Tongue (tissue), 1 donor: ENCODE measurements at regions not wholly inside any gene's neighbourhood (a gene's known extent, or its start where the extent isn't known, plus 50 kb on each side); places are given as distances from the start of the nearest gene placed in this dataset.

Source experiments
- DNase-seq: peaks from one replicate; pipeline ENCODE4 v3.0.0-alpha.2; 2015

- DNase-seq: no peak
Observed at GRCh38 chr5:153006681-153007080, 483.8 kb upstream of the GRIA1 start.

GRCh38 chr5:153014194-153014593 is 476.3 kb upstream of the GRIA1 start:
- no peak for DNase-seq

GRCh38 chr5:153018121-153018520 is 472.3 kb upstream of the GRIA1 start:
- DNase-seq: no peak

GRCh38 chr5:153030755-153031725 is 459.4 kb upstream of the GRIA1 start:
- DNase-seq: no peak

- DNase-seq: no peak
Observed at GRCh38 chr5:153039501-153039900, 451.0 kb upstream of the GRIA1 start.

- DNase-seq: no peak
Observed at GRCh38 chr5:153043886-153044285, 446.6 kb upstream of the GRIA1 start.

DNA sequence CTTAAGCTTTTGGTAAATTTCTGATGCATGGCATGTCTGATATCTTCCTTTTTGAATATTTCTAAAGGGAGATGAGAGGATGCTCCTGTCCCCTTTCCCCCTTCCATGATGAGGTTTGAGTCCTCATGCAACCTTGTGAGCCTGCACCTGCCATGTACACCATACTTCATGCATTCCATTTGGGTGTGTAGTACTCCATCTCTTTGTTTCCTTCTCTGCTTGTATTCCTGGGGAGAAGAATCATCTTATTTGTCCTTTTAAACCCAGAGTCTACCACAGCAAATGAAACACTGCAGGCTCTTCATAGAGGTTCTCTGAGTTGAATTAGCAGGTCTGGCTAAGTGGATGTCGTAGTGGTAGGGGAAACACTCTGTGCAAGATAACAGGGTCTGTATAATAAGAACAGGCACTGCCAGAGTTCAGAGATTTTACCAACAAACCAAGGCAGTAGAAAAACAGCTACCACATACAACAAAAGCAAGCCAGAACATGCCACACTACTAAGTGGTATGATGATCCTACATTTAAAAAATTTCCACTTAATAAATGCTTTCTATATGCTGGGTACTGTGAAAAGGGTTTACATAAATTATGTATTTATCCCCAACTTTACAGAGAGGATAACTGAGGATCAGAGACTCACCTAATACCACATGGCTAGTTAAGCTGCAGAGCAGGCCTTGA is 439.8 kb upstream of the GRIA1 start:
- DNase-seq: no peak

- DNase-seq: no peak
Observed at GRCh38 chr5:153066281-153066680, 424.2 kb upstream of the GRIA1 start.

GRCh38 chr5:153067869-153068268 is 422.6 kb upstream of the GRIA1 start:
- DNase-seq: no peak

GRCh38 chr5:153079396-153079795 is 411.1 kb upstream of the GRIA1 start:
- no peak for DNase-seq

- DNase-seq: peak; percentile 1
Observed at GRCh38 chr5:153080940-153081339, 409.5 kb upstream of the GRIA1 start.

GRCh38 chr5:153081385-153081784 is 409.1 kb upstream of the GRIA1 start:
- DNase-seq: no peak

- DNase-seq: no peak
Observed at GRCh38 chr5:153084511-153084910, 406.0 kb upstream of the GRIA1 start.

- DNase-seq: no peak
Observed at GRCh38 chr5:153086486-153086885, 404.0 kb upstream of the GRIA1 start.

DNA sequence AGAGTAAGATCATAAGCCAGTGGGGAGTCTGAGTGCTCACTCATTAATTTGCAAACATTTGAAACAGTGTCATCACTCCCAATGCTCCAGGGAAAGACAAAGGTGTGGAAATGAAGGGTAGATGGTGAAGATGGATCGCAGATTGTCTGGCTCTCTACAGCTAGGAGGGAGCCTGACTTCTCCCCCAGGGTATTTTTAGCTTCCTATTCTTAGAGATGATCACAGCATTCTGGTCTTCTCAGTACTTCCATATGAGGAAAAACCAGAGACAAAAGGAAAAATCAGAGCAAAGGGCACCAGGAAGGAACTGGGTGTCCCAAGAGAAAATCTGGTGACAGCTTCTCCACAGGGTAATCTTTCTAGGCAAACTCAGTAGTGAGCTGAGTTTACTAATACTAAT is 401.9 kb upstream of the GRIA1 start:
- DNase-seq: no peak

DNA sequence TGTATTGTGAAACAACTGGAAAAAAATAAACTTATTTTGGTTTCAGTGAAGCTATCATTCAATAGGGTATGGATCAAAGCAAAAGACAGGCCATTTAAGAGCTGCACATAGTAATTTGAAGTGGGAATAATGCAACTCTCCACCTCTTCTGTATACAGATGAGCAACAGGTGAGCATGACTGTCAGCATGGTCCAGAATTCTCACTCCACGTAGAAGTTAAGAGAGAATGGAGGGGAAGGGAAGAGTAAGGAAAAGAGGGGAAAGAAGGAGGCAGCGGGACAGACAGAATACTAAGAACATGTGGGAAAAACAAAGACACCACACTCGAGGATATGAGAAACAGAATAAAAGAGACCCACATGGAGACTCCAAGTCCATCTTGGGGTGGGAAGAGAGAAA is 396.1 kb upstream of the GRIA1 start:
- no peak for DNase-seq

DNA sequence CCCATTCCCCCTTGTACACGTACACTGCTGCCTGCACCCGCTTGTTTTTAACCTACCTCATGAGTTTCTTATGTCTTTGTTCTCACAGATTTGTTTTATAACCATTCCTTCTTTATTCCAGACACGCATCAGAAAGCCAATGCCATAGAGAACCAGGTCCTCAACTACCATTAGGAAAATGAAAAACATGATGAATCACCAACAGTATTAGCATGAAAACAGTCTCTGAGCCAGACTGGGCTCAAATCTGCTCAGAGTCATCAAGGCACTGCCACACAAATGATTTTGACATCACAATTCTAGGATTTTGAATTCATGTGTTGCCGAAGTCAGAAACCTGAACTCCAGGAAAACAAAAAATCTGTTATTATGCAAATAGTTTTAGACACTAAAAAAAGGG is 394.1 kb upstream of the GRIA1 start:
- no peak for DNase-seq

DNA sequence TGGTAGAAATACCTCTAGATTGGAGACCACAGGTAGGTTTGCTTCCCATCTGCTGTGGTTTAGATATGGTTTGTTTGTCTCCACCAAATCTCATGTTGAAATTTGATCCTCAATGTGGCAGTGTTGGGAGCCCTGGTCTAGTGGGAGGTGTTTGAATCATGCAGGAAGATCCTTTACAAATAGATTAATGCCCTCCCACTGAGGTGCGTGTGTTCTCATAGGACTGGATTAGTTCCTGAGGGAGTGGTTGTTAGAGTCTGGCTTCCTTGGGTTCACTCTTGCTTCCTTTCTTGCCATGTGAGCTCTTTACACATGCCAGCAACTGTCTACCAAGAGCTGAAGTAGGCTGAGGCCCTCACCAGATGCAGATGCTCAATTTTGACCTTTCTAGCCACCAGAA is 391.1 kb upstream of the GRIA1 start:
- DNase-seq: no peak

- no peak for DNase-seq
Observed at GRCh38 chr5:153101235-153102180, 389.0 kb upstream of the GRIA1 start.

DNA sequence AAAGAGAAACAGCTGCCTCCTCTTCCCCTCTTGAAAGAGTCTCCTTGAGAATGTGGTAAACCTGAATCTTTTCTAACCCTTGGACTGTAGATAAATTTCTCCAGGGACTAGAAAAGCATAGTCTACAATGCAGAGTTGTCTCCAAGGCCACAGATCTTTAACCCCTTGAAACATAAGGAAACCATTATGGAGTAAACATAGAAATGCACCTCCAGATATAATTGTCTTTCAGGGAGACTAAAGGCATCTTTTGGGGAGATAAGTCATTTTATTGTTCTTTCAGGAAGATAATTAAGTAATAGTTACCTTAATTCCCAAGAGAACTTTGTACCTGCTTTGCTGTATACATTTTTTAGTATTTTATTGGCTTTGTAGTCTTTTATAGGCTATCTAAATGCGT is 373.6 kb upstream of the GRIA1 start:
- no peak for DNase-seq

- no peak for DNase-seq
Observed at GRCh38 chr5:153118018-153118417, 372.5 kb upstream of the GRIA1 start.

DNA sequence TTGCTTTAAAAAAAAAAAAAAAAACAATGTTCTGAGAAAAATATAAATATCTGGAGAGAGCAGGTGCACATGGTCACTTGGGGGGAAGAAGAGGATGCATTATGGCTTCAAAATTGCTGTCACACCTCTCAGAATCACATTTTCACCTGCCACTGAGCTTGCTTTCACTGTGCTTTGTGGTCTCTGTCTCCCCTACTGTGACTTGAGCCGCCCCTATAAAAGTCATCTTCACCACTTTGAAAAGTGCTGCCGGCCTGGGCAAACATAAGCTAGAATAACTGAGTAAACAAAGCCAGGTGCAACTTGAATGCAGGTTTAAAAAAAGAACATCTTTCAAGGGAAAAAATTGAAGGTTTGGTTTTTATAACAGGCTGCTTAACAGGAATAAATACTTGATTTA is 368.1 kb upstream of the GRIA1 start:
- no peak for DNase-seq

DNA sequence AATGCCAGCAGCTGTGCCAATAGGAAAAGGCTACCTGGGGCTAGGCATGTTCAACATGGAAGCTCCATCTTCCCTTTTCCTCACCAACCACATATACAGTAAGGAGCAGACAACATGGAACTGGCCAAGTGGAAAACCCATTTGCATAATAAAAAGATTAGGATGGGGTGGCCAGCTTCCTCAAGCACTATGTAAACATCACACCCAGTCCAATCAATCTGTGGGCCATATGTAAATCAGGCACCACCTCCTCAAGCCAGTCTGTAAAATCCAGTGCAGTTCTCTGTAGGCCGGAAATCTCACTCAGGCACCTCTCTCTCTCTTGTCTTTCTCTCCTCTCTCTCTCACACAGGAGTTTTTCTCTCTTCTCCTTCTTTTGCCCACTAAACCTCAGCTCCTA is 360.2 kb upstream of the GRIA1 start:
- no peak for DNase-seq
